ENCODE measurements at regions not wholly inside any gene's neighbourhood (a gene's known extent, or its start where the extent isn't known, plus 50 kb on each side); places are given as distances from the start of the nearest gene placed in this dataset.

DNA sequence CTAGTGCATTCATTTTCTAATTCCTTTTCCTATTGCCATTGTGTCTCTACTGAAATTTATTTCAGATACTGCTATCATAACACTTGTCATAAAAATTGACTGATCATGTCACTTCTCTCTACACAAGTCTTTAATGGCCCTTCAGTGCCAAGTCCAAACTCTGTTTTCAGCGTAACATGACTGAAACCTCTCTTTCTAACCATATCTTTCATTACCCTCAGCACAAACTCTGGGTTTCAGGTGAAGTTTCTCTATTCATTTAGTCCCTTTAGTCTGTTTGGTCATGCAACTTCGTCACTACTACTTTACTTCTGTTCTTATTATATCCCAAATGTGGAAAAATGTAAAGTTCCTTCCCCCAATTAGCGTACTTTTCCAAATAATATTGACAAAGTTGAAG, 234.9 kb downstream of the OGFRL1 start:
- H3K9me3 ChIP-seq (ENCODE audit: severe bottlenecking): no peaks in the 10 kb centered on the region
- TF ChIP-seq, protein P1, sequence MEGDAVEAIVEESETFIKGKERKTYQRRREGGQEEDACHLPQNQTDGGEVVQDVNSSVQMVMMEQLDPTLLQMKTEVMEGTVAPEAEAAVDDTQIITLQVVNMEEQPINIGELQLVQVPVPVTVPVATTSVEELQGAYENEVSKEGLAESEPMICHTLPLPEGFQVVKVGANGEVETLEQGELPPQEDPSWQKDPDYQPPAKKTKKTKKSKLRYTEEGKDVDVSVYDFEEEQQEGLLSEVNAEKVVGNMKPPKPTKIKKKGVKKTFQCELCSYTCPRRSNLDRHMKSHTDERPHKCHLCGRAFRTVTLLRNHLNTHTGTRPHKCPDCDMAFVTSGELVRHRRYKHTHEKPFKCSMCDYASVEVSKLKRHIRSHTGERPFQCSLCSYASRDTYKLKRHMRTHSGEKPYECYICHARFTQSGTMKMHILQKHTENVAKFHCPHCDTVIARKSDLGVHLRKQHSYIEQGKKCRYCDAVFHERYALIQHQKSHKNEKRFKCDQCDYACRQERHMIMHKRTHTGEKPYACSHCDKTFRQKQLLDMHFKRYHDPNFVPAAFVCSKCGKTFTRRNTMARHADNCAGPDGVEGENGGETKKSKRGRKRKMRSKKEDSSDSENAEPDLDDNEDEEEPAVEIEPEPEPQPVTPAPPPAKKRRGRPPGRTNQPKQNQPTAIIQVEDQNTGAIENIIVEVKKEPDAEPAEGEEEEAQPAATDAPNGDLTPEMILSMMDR (IDR thresholded peaks at IDR 0.05; ENCODE audit: low read depth, low read length): no peak

DNA sequence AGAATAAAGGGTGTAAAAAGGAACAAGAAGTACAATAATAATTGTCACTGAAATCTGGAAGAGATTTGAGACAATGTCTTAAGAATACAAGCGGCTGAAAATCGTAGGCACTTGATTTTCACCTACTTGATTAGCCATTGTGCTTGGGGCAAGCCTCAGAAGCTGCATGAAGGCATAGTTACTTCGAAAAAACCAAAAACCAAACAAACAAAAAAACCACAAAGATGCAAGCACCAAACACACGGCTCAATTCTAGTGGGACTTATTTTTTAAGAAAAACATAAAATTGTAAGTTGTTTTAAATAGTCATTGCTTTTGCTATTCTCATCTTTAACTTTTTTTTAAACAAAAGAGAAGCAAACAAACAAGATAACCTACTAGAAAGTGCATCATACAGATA, 235.6 kb downstream of the OGFRL1 start:
- H3K27ac ChIP-seq: no peak overlapping the region
- H3K36me3 ChIP-seq: no peaks in the 10 kb centered on the region
- no peak overlapping the region for H3K4me3 ChIP-seq (ENCODE audit: low read depth, low read length)
- no peak for DNase-seq
- H3K9me3 ChIP-seq (ENCODE audit: severe bottlenecking): no peaks in the 10 kb centered on the region
- TF ChIP-seq, protein P1 (IDR thresholded peaks at IDR 0.05; ENCODE audit: low read depth, low read length): no peak
- no peaks in the 10 kb centered on the region for H3K27me3 ChIP-seq (ENCODE audit: insufficient read depth, low read depth, severe bottlenecking)

More for the DNA sequence above, 234.9 kb downstream of the OGFRL1 start:
- no peak overlapping the region for H3K27ac ChIP-seq
- no peak overlapping the region for H3K4me3 ChIP-seq (ENCODE audit: low read depth, low read length)
- no peak for DNase-seq
- H3K36me3 ChIP-seq: no peaks in the 10 kb centered on the region
- H3K27me3 ChIP-seq (ENCODE audit: insufficient read depth, low read depth, severe bottlenecking): no peaks in the 10 kb centered on the region

DNA sequence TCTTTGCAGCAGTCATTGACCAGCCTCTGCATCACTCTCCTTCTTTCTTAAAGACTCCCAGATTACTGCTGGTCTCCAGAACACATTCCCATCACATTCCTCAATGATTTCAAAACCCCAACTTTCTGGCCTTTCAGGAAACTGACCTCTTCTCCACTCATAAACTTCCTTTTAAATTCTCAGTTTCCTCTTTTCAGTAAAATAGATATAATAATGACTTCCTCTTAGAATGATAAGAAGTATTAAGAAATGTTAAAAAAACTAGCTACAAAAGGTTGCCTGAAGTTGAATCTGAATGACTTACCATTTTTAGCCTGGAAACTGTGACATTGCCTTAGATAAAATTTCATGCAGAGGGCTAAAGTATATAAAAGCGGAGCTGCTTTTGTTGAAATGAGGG, 239.3 kb downstream of the OGFRL1 start:
- TF ChIP-seq, protein P1 (IDR thresholded peaks at IDR 0.05; ENCODE audit: low read depth, low read length): no peak
- no peak for DNase-seq
- Histone ChIP-seq H3K4me3 (ENCODE audit: low read depth, low read length) (no peak overlapping the region), H3K27me3 (ENCODE audit: insufficient read depth, low read depth, severe bottlenecking) (no peaks in the 10 kb centered on the region), H3K27ac (no peak overlapping the region), H3K36me3 (no peaks in the 10 kb centered on the region), H3K9me3 (ENCODE audit: severe bottlenecking) (no peaks in the 10 kb centered on the region)

DNA sequence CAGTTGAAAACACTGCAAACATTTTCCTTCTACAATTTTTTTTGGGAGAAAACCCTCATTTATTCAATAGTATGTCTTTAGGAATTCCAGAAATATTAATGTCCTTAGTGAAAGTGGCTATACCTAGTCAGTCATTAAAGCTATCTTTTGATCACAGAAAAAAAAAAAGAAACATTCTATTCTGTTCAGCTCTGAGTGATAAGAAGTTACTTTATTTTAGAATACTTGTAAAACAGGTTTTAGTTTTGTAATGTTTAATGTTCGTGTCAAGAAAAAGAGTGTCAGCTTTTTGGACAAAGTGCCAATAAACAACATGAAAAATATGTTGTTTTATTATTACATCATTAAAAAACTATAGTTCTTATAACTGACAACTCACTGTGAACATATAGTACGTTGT, 240.4 kb downstream of the OGFRL1 start:
- no peak for DNase-seq
- Histone ChIP-seq H3K36me3 (no peaks in the 10 kb centered on the region), H3K4me3 (ENCODE audit: low read depth, low read length) (no peak overlapping the region), H3K9me3 (ENCODE audit: severe bottlenecking) (no peaks in the 10 kb centered on the region), H3K27me3 (ENCODE audit: insufficient read depth, low read depth, severe bottlenecking) (no peaks in the 10 kb centered on the region), H3K27ac (no peak overlapping the region)
- TF ChIP-seq, protein P1 (IDR thresholded peaks at IDR 0.05; ENCODE audit: low read depth, low read length): no peak

DNA sequence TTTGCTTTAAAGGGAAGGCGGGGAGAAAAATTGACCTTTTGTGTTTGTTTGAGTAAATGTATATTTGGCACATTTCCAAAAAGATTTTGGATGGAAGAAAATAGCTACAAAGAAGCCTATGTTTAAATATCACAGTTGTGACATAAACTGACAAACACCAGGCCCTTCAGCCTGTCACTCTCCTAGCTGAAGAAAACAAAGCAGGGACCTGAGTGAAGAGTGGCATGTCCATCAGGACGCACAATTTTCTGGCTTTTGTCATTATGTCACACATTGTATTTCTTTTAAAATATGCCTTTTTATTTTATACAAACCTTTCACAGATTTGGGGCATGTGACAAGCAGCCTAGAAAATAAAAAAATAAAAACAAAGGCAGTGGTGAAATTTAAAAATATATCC, 241.2 kb downstream of the OGFRL1 start:
- TF ChIP-seq, protein P1 (IDR thresholded peaks at IDR 0.05; ENCODE audit: low read depth, low read length): no peak
- Histone ChIP-seq H3K27ac (no peak overlapping the region), H3K27me3 (ENCODE audit: insufficient read depth, low read depth, severe bottlenecking) (no peaks in the 10 kb centered on the region), H3K4me3 (ENCODE audit: low read depth, low read length) (no peak overlapping the region), H3K36me3 (no peaks in the 10 kb centered on the region), H3K9me3 (ENCODE audit: severe bottlenecking) (no peaks in the 10 kb centered on the region)
- no peak for DNase-seq

DNA sequence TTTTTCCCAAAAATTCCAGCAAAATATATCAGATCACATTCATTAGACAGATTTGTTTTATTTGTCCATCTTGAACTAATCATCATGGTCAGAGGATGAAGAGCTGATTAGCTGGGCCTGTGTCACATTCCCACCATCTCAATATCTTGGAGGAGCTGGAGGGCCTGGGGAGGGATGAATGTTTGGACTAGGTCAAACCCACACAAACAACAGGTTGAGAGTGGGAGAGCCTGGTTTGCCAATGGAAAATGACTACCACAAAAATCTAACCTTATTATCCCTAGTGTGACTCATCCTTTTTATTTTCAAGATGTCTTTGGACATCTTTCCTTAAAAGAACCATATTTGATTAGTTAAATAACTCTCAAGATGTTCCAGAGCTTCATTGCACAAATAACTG, 242.4 kb downstream of the OGFRL1 start:
- H3K27me3 ChIP-seq (ENCODE audit: insufficient read depth, low read depth, severe bottlenecking): no peaks in the 10 kb centered on the region
- no peaks in the 10 kb centered on the region for H3K36me3 ChIP-seq
- no peaks in the 10 kb centered on the region for H3K9me3 ChIP-seq (ENCODE audit: severe bottlenecking)
- no peak overlapping the region for H3K27ac ChIP-seq
- H3K4me3 ChIP-seq (ENCODE audit: low read depth, low read length): no peak overlapping the region
- DNase-seq: no peak
- TF ChIP-seq, protein P1 (IDR thresholded peaks at IDR 0.05; ENCODE audit: low read depth, low read length): no peak

All from WERI-Rb-1 (cell line).